ENCODE measurements at regions not wholly inside any gene's neighbourhood (a gene's known extent, or its start where the extent isn't known, plus 50 kb on each side); places are given as distances from the start of the nearest gene placed in this dataset.

DNA sequence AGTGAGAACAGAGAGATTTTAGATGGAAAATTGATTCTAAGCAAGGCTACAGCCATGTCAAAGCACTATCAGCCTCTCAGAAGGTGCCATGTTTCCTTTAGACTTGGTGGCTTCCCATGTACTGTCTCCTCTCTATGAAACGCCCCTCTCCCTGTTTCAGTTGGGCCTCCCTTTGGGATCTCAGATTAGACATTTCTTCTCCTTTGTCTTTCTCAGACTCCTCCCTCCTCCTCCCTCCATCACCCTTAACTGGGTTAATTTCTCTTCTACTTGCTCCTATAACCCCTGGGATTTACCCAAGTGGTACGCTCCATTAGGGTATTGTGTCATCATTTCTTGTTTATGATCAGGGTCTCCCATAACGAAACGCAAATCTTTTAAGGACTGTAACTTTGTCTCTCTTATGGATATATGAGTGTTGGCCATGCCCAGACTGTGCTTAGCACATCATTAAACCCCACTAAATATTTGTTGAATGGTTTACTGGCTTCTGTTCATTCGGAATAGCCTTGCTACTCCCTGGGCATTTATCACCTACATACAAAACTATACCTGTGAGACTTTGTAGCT is 106.8 kb downstream of the FAM9B start:
- no peaks in the 10 kb centered on the region for H3K9me3 ChIP-seq
- intact Hi-C loops (cut with DNase I), result no loop called here
- H3K4me1 ChIP-seq (ENCODE audit: insufficient read depth), result no peaks in the 10 kb centered on the region
- no peak overlapping the region for H3K4me3 ChIP-seq
- WGBS, 3 donors, result 64 to 72% (median 65%) methylated on average over 5 of the region's 5 CpGs
- no peak for TF ChIP-seq POLR2A (IDR thresholded peaks at IDR 0.05)
- no peak for TF ChIP-seq EP300 (IDR thresholded peaks at IDR 0.05)
- TF ChIP-seq, protein P1, sequence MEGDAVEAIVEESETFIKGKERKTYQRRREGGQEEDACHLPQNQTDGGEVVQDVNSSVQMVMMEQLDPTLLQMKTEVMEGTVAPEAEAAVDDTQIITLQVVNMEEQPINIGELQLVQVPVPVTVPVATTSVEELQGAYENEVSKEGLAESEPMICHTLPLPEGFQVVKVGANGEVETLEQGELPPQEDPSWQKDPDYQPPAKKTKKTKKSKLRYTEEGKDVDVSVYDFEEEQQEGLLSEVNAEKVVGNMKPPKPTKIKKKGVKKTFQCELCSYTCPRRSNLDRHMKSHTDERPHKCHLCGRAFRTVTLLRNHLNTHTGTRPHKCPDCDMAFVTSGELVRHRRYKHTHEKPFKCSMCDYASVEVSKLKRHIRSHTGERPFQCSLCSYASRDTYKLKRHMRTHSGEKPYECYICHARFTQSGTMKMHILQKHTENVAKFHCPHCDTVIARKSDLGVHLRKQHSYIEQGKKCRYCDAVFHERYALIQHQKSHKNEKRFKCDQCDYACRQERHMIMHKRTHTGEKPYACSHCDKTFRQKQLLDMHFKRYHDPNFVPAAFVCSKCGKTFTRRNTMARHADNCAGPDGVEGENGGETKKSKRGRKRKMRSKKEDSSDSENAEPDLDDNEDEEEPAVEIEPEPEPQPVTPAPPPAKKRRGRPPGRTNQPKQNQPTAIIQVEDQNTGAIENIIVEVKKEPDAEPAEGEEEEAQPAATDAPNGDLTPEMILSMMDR (IDR thresholded peaks at IDR 0.05), result no peak
- no peak overlapping the region for H3K27ac ChIP-seq
- no peak for DNase-seq
- H3K27me3 ChIP-seq, result no peaks in the 10 kb centered on the region
- H3K36me3 ChIP-seq, result no peaks in the 10 kb centered on the region

GRCh38 chrX:8921615-8922014 is 112.3 kb downstream of the FAM9B start:
- no peak overlapping the region for H3K4me3 ChIP-seq
- DNase-seq, result no peak
- no peaks in the 10 kb centered on the region for H3K27me3 ChIP-seq
- TF ChIP-seq POLR2A (IDR thresholded peaks at IDR 0.05) (no peak), EP300 (IDR thresholded peaks at IDR 0.05) (no peak)
- TF ChIP-seq, protein P1 (IDR thresholded peaks at IDR 0.05), result no peak
- intact Hi-C loops (cut with DNase I), result no loop called here
- H3K4me1 ChIP-seq (ENCODE audit: insufficient read depth), result no peaks in the 10 kb centered on the region
- no peak overlapping the region for H3K27ac ChIP-seq
- H3K9me3 ChIP-seq, result no peaks in the 10 kb centered on the region
- WGBS, 3 donors, result 55 to 65% (median 59%) methylated on average over 2 of the region's 2 CpGs
- no peaks in the 10 kb centered on the region for H3K36me3 ChIP-seq

GRCh38 chrX:8919801-8920200 is 114.1 kb downstream of the FAM9B start:
- Histone ChIP-seq H3K4me3 (no peak overlapping the region), H3K27ac (no peak overlapping the region), H3K4me1 (ENCODE audit: insufficient read depth) (no peaks in the 10 kb centered on the region), H3K27me3 (no peaks in the 10 kb centered on the region), H3K9me3 (no peaks in the 10 kb centered on the region), H3K36me3 (no peaks in the 10 kb centered on the region)
- TF ChIP-seq, protein P1 (IDR thresholded peaks at IDR 0.05), result no peak
- TF ChIP-seq POLR2A (IDR thresholded peaks at IDR 0.05), result no peak
- no peak for TF ChIP-seq EP300 (IDR thresholded peaks at IDR 0.05)
- intact Hi-C loops (cut with DNase I), result no loop called here
- no peak for DNase-seq
- 83 to 92% (median 91%) methylated on average over 4 of the region's 4 CpGs for WGBS, 3 donors

DNA sequence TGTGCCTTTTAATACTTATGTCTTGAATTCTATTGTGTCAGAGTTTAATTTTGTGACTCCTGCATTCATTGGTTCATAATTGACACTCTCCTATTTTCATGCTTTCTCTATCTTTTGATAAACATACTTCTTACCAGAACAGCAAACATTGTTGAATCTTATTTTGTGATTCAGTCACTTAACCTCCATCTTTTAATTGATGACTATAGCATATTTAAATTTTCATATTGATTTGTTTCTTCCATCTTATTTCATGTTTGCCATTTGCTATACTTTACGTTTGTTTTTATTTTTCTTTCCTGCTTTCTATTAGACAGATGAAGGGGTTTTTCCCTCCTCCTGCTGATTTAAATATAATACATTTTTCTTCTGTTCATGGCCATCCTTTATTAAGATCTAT is 115.5 kb upstream of the FAM9A start:
- intact Hi-C loops (cut with DNase I), result no loop called here
- 49 to 83% (median 66%) methylated on average over 1 of the region's 1 CpG for WGBS, 3 donors

More for the DNA sequence above, 115.5 kb upstream of the FAM9A start:
- no peaks in the 10 kb centered on the region for H3K36me3 ChIP-seq
- H3K4me3 ChIP-seq, result no peak overlapping the region
- H3K9me3 ChIP-seq, result no peaks in the 10 kb centered on the region
- DNase-seq, result no peak
- H3K27me3 ChIP-seq, result no peaks in the 10 kb centered on the region
- H3K27ac ChIP-seq, result no peak overlapping the region
- peaks cover 2% of the 10 kb centered on the region for H3K4me1 ChIP-seq (ENCODE audit: insufficient read depth)
- TF ChIP-seq POLR2A (IDR thresholded peaks at IDR 0.05), result no peak
- TF ChIP-seq, protein P1 (IDR thresholded peaks at IDR 0.05), result no peak
- no peak for TF ChIP-seq EP300 (IDR thresholded peaks at IDR 0.05)
